Stimulated activated CD8-positive, alpha-beta memory T cell treated with anti-CD3 and anti-CD28 coated beads, Interleukin-15, amount 100 ng/mL, for 4 hours (primary cell): ENCODE measurements at regions not wholly inside any gene's neighbourhood (a gene's known extent, or its start where the extent isn't known, plus 50 kb on each side); places are given as distances from the start of the nearest gene placed in this dataset.
"Not testable (repeated sequence)": the region's sequence is repeated elsewhere in the genome, so short reads cannot be mapped to it uniquely, and the experiment has no call there.

ENCODE experiments used
- DNase-seq, 2 donors: peaks; one replicate each; pipeline ENCODE4 v3.0.0-alpha.2; 2020; ENCODE audit warnings: low read depth in 2 of 2

DNA sequence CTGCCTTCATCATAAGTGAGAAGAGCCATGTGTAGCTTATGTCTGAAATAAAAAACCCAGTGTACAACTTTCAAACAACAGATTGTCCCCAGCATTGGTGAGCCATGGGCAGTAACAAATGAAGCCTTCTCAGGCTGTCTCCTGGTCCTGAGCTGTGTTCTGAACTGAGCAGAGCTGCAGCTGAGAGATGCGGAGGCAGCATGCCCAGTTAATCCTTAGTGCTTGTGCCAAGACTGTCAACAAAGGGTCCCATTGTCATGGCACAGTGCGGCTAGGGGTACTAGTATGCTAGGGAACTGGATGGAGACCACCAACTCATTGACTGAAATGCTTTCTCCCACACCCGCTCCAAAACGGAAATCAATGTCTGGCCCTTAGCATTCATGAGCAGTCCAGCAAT is 154.3 kb downstream of the RMST start:
- no peak for DNase-seq

DNA sequence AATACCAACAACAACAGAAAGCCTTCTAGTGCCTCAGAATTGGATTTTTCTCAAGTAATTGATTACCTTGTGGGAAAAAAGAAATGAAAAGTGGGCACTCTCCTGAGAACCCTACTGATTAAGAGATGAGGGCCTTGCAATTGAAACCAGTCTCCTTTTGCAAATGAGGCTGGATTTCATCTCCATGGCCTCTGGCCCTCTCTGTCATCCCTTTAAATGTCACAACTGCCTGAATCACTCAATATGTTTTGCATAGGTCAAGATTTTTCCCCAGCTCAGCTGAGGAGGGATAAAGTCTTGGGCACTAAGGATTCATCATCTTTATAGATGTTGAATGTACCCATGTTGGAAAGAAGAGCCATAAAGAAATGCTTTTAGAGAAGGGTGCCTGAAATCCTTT is 166.4 kb downstream of the RMST start:
- no peak for DNase-seq

DNA sequence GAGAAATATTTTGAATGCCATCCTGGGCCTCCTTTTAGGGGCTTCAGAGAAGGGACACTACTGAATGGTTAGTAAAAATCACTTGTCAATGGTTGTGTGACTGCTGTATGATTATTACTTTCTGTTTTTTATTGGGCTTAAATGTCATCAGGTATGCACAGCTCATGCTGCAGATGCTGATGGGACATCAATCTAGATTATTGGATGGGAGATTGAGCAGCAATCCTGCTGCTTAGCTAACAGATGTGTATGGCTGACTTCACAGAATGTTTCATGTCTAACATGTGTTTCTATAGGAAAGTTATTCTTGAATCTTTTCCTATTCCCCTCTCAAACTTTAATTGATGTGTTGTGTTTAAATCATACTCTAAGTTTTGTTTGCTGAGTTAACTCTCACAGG is 166.8 kb downstream of the RMST start:
- no peak for DNase-seq

DNA sequence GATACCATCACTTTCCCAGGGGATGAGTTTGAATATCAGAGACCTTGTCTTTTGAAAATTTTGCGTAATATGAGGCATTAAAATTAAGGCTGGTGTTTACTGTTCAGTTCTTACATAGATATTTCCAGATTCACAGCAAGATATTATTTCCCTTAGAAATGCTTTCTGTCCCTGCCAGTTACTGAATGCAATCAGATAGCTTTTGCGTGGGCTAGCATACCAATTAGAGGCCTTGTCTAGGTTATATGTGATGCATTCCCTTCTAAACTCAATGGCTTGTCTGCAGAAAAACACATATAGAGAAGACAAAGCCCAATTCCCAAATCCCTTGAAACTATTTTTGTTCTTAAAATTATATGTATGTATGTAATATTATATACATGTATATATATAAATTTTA is 167.8 kb downstream of the RMST start:
- DNase-seq = no peak

DNA sequence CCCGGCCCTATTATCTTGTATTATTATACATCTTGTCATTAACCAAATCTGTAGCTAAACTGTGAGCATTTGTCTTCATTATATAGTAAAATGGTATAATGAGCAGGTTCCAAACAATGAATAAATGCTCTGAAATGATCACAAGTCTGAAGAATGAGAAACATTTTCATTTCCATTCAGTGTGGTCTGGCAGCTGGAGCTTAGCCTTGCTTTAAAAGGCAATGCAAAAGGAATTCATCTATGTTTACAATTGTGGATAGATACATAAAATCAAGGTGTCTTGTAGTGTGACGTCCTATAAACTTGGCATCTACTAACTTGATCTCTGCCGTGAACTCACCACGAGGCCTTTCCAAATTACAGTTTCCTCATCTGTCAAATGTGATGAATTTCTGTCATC is 168.3 kb downstream of the RMST start:
- no peak for DNase-seq

DNA sequence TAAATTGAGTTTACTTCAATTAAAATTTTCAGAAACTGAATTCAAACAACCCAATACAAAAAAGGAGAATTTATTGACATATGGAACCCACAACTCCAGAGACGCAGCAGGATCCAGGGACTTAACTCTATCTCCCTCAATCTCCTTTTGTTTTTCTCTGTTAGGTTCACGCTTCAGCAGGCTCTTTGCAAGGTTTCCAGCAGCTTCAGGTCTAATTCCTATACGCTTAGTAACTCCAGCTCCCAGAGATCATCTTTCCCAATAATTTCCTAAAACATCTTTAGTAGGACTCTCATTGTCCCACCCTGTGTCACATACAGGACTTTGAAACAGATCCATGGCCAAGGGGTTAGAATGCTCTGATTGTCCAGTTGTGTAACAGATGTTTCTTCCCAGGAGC is 175.2 kb downstream of the RMST start:
- DNase-seq = no peak

DNA sequence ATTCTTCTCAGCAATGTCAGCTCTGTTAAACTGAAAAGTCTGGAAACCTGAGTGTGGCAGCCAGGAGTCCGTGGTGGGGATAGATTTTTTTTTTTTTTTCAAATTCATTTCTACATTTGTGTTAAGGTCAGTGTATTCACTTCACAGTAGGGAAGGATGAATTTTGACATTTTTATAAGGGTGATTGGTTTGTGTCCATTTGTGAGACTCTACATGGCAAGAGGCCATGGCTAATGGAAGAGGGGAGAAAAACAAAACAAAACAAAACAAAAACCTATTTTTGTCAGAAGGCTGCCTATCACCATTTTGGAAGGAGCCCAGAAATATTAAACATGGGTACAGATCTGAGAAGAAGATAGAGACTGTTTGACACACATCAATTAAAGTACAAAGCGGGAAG is 176.1 kb downstream of the RMST start:
- no peak for DNase-seq

DNA sequence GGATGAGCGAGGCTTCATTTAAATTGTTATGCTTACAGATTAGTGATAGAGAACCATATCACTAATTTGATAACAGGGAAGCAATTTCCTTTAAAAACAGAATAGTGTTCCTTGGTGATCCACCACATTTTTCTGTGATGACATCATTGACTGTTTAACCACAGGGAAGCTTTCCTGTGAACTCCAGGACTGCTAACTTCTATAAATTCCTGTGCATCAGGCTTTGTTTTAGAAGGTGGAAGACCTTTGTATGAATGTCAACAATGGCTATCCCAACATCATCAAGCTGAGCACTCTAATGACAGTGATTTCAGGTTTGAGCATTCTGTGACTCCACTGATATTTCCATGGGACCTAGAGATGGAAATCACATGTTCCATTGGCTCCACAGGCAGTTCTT is 177.1 kb downstream of the RMST start:
- DNase-seq = no peak

DNA sequence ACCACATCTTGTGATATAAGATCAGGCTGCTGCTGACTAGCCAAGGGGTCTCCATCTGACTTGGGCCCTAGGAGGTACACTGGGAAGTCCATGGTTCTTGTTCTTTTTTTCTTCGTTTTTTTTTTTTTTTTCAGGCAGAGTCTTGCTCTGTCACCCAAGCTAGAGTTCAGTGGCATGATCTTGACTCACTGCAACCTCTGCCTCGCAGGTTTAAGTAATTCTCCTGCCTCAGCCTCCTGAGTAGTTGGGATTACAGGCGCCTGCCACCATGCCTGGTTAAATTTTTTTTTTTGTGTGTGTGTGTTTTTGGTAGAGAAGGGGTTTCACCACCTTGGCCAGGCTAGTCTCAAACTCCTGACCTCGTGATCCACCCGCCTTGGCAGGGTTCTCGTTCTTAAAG is 178.2 kb downstream of the RMST start:
- DNase-seq = no peak

DNA sequence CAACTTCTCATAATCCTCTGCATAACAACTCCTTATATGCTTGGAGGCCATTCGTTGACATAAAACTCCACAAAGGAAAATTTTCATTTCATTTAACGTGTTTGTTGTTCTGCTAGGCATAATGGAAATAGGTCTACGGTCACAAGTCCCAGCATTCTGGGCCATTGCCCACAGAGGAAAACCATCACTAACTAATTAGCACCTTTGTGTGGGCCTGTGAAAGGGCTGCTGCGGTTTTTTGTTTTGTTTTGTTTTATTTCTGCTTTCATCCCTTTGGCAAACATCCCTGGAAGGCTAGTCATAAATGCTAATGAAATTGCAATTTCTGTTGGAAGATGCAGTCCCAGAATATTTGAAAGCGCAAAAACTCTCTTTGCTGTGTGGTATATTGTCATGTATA is 180.3 kb downstream of the RMST start:
- DNase-seq = no peak

DNA sequence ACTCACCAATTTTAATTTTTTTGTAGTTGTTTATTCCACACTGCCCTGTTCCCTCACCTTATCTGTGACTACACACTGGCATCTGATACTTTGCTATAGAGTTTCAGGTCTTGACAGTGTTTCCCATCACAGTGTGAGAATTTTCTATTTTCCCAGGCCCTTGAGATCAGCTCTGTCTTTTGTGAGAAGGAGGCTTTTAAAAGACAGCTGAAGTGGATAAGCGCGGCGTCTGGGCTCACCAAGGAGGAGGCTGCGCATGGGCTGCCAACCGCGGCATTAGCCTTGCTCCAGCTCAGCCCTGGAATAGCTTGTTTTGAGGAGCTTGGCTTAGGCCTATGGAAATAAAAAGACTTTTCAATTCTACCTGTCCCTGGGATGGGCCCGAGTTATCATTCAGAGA is 181.3 kb downstream of the RMST start:
- DNase-seq = no peak

DNA sequence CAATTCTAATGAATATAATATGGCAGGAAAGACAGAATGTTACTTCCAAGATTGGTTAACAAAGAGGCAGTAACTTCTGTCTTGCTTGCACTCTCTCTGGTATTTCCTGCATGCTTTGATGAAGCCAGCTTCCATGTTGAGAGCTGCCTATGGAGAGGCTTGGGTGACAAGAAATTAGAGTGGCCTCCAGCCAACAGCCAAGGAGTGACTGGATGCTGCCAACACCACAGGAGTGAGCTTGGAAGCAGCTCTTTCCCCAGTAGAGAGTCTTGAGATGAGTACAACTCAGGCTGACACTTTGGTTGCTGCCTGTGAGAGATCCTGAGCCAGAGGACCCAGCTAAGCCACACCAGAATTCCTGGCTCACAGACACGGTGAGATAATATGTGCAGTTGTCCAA is 183.1 kb downstream of the RMST start:
- no peak for DNase-seq

DNA sequence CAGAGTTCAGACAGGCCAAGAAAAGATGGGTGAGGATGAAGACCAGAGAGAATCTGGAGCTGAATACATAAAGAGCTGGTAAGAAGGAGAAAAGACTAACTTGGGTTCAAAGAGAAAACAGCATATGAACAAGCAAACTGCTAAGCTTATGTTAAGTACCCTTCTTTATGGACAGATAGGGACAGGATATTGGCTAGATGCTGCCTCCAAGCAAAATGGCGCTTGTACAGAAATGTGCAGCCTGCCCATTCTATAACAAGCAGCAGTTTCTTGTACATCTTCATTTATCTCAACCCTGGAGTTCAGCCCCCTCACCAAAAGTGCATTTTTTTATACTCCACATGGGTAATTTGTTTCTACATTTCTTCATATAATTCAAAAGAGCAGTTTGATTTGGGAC is 184.5 kb downstream of the RMST start:
- no peak for DNase-seq

DNA sequence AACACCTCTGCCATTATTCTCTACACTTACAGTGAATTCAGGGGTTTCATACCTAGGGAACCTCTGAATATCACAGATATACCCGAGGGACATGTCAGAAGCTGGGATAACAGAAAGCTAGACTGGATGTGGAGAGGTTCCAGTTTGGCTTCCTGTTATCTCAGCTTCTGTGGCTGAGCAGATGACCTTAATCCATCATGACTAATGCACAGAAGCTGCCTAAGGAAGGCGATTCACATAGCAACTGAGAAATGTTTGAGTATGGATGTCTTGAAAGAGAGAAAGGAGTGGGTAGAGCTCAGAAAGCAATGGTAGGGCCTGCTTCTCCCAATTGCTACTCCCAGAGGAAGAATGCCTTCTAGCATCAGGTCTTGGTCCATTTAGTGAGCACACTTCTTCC is 187.6 kb downstream of the RMST start:
- no peak for DNase-seq

DNA sequence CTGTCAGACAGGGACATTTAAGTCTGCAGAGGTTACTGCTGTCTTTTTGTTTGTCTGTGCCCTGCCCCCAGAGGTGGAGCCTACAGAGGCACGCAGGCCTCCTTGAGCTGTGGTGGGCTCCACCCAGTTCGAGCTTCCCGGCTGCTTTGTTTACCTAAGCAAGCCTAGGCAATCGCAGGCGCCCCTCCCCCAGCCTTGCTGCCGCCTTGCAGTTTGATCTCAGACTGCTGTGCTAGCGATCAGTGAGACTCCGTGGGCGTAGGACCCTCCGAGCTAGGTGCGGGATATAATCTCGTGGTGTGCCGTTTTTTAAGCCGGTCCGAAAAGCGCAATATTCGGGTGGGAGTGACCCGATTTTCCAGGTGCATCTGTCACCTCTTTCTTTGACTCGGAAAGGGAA is 193.9 kb downstream of the RMST start:
- DNase-seq = not testable (repeated sequence)

DNA sequence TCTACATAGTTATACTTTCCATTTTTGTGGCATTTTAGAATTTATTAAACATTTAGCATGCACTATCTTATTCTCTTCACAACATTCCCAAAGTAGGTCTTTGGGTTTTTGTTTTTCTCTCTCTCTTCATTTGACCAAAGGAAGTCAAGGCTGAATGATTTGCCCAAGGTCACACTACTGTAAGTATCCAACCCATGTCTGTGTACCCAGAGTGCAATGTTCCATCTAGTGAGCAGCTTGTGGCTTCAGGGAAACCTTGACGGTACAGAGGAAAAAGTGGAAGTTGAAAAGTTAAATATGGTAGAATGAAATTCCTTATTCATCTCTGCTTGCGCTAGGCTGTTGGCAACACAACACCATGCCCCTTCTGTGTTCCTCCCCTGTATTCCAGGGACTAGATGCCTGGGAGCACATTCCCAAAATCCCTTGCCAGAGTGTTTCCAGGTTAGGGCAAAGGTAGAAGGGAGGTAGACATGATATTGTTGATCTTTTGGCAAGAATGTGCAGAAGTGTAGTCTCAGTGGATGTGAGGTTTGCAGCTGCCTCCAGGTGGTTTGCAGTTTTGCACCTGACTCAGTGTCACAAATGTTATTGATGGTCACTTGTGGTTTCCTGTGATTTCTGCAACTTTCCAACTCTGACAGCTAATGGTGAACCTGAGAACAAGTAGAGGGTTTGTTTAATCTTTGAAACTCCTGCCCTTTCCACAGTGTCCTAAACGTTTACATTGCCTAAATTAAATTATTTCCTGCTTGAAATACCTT is 196.7 kb downstream of the RMST start:
- no peak for DNase-seq

DNA sequence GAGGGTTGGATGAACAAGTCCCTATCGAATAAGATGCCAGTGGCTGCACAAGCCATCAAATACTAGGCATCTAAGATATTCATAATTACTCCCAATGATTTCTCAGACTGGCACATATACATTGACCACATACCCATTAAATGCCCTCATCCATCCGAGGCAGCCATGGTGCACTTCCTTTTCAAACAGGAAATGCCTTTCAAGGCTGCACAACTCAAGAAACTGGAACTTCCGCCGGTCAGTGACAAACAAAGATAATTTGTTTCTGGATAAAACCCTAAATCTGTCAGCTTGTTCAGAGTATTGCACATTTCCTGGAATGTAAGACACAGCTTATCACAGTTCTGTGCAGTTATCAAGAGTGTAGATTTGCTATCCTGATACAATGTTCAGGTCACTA is 203.7 kb downstream of the RMST start:
- DNase-seq = no peak

DNA sequence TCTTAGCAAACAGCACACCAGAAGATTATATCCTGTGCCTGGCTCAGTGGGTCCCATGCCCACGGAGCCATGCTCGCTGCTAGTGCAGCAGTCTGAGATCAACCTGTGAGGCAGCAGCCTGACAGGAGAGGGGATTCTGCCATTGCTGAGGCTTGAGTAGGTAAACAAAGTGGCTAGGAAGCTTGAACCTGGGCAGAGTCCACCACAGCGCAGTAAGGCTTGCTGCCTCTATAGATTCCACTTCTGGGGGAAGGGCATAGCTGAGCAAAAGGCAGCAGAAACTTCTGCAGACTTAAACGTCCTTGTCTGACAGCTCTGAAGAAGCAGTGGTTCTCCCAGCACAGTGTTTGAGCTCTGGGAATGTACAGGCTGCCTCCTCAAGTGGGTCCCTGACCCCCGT is 210.3 kb downstream of the RMST start:
- no peak for DNase-seq

DNA sequence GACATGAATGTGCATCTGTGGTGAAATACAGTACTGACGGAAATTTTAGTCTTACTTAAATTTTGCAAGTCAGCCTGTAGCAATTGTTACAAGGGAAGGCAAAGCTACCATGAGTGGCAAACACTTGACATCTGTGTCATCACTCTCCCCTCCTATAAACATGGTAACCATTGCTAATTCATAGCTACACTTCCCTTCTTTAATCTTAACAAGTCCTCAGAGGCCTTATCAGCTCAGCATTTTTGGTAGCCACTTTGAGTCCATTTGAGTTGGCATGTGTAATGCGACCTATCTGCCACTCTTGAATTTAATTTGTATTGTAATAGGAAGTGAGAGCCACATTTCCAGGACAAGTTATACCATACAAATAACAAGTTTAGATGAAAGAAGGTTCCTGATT is 218.1 kb downstream of the RMST start:
- DNase-seq = no peak

DNA sequence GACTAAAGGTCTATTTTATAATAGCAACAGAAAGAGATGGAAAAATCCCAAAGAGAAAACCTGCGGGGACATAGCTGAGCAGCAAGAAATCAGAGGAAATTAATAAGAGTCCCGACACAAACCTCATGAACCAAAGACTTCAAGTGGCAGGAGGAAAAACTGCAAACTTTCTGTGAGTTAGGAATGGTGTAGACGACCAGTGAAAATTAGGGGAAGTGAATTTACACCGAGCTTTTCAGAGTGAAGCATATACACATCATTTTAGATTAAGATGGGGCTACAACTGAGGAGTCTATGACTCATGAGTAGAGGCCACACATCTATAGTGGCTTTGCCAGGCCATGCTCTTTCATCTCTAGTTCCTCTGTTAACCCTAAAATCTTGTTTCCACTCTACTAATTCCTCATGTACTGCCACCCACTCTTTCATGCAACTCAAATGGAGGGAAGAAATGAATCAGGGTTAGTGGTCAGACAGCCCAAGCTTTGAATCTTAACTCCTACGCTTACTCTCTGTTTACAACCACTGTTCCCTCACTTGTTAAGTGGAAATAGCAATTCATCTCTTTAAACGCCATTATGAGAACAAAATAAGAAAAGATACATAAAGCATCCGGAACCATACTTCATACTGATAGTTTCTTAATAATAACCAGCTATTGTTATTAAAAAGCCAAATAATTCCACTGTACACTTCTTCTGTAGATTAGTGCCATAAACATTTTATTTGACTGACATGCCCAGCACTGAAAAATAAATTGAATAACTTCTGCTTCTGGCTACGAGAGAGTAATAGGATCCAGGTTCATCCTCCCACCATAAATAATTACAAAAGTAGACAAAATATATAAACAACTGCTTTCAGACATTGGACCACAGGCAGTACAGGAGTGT is 219.3 kb downstream of the RMST start:
- no peak for DNase-seq

DNA sequence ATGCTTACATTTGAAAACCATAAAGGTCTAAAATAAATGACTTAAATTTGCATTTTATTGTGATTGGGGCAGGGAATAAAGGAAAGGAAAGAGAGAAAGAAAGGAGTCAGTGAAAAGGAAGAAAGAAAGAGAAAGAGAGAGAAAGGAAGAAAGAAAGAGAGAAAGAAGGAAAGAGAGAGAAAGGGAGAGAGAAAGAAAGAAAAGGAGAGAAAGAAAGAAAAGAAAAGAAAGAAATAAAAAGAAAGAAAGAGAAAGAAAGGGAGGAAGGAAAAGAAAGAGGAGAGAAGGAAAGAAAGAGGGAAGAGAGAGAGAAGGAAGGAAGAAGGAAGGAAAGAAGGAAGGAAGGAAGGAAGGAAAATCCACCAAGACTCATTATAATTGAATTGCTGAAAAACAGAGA is 222.8 kb downstream of the RMST start:
- DNase-seq = no peak

DNA sequence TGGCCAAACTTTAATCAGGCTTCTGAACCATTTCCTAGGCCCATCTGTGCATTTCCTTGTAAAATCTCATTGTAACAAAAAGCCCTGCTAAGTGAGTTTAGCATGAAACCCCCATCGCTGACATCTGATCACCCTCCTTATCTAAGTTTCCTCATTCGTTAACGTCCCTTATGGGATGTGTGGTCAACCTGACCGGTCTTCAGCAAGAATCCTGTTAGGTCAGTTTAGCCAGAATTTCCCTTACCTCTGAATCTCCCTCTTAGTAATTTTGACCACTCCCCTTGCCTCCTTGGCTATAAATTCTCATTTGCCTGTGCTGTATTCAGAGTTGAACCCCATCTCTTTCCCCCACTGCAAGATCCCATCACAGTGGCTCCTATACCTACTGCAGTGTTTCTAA is 239.3 kb downstream of the RMST start:
- no peak for DNase-seq

DNA sequence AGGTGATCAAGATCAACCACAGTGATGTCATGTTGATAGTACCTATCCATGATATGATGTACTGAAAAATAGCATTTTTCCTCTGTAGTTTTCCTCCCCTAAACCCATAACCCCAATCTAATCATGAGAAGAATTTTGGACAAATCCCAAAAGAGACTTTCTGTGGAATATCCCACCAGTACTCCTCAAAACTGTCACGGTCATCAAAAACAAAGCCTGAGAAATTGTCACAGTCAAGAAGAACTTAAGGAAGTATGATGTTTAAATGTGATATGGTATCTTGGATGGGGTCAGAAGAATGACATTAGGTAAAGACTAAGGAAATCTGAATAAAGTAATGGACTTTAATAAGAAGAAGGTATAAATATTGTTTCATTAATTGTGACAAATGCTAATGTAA is 248.8 kb downstream of the RMST start:
- no peak for DNase-seq
